ENCODE measurements at regions not wholly inside any gene's neighbourhood (a gene's known extent, or its start where the extent isn't known, plus 50 kb on each side); places are given as distances from the start of the nearest gene placed in this dataset.

DNA sequence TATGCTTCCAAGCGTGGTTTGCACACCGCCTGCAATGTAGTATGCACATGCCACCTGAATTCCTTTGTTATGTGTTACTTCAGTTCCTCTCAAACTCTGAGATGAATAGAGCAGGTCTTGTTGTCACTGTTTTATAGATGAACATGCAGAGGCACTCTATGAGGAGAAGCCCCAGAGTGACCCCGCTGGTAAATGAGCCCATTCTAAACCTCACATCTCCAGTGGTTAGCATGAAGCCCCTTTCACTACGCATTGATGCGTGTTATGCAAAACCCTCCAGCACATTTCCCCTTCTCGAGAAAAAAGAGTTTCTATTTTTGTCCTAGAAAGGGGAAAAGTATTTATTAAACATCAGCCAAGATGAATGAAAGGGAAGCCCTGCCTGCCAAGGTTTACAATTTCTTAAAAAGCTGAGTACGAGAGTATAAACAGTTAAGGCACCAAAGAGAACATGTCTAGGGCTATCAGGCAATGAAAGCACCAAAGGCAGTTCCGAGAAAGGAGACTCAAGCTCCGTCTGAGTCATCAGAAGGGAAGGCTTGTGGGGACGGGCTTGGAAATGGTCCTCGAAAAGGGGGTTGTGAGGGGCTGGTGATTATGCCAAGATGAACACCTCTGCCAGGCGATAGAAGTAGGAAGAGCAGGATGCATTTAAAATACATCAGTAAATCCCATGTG lies 58.7 kb upstream of the PFKP start:
- peak; percentile 11 for DNase-seq (ENCODE audit: low read depth)
- TF ChIP-seq, protein P1, sequence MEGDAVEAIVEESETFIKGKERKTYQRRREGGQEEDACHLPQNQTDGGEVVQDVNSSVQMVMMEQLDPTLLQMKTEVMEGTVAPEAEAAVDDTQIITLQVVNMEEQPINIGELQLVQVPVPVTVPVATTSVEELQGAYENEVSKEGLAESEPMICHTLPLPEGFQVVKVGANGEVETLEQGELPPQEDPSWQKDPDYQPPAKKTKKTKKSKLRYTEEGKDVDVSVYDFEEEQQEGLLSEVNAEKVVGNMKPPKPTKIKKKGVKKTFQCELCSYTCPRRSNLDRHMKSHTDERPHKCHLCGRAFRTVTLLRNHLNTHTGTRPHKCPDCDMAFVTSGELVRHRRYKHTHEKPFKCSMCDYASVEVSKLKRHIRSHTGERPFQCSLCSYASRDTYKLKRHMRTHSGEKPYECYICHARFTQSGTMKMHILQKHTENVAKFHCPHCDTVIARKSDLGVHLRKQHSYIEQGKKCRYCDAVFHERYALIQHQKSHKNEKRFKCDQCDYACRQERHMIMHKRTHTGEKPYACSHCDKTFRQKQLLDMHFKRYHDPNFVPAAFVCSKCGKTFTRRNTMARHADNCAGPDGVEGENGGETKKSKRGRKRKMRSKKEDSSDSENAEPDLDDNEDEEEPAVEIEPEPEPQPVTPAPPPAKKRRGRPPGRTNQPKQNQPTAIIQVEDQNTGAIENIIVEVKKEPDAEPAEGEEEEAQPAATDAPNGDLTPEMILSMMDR (IDR thresholded peaks at IDR 0.05; ENCODE audit: insufficient read depth, low read length), result no peak
- no peak overlapping the region for H3K4me3 ChIP-seq (ENCODE audit: low read depth, low read length)

DNA sequence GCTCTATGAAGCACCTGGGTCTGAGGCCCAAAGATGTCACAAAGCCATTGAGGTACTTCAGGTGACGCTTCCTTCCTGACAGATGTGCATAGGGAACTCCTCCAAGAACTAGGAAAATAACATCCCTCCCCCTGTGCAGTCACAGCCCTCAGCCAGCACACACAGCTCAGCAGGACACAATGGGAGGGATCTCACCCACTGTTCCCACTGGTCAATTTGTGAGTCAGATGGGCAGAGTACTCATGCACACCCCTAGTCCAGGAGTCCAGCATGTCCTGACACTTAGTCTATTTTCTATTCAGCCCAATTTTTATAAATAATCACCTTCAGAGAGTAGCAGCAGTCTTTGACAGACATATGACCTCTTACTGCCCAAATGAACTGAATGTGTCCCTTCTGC lies 60.7 kb upstream of the PFKP start:
- TF ChIP-seq, protein P1 (IDR thresholded peaks at IDR 0.05; ENCODE audit: insufficient read depth, low read length), result no peak
- H3K4me3 ChIP-seq (ENCODE audit: low read depth, low read length), result no peak overlapping the region
- DNase-seq (ENCODE audit: low read depth), result no peak

DNA sequence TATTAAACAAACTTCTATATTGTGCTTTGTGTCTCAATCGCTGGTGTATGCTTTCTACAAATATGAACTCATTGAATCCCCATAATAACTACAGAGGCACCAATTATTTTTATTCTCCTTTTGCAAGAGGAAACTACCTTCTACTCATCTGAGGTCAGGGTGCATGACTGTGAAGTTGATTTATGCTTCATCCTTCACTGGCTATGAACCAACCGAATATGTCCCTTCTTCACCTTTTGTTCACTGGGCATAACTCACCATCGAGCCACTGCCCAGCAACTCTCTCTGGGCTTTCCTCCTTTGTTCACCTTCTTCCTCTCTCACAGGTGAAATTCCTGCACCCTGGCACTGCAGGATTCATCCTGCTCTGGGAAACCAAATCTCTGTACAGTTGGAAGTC lies 61.3 kb upstream of the PFKP start:
- TF ChIP-seq, protein P1 (IDR thresholded peaks at IDR 0.05; ENCODE audit: insufficient read depth, low read length), result no peak
- H3K4me3 ChIP-seq (ENCODE audit: low read depth, low read length), result no peak overlapping the region
- DNase-seq (ENCODE audit: low read depth), result no peak

DNA sequence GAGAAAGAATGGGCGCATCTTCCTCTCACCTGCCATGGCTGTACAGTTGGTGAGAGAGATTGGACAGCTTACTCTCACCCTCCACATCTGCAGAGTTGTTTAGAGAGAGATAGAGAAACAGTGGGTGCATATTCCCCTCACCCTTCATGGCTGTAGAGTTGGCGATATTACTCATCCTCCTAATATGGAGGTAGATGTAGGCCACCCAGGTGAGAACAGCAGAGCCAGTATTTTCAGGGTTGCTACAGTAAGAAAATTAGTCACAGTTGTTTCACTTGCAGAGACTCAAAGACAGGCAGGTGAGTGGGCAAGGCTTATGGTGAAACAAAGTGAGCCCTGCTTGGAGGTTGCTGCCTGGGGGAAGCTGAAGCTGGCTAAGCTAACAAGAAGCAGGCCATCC lies 65.0 kb upstream of the PFKP start:
- TF ChIP-seq, protein P1 (IDR thresholded peaks at IDR 0.05; ENCODE audit: insufficient read depth, low read length), result no peak
- no peak overlapping the region for H3K4me3 ChIP-seq (ENCODE audit: low read depth, low read length)
- DNase-seq (ENCODE audit: low read depth), result no peak

DNA sequence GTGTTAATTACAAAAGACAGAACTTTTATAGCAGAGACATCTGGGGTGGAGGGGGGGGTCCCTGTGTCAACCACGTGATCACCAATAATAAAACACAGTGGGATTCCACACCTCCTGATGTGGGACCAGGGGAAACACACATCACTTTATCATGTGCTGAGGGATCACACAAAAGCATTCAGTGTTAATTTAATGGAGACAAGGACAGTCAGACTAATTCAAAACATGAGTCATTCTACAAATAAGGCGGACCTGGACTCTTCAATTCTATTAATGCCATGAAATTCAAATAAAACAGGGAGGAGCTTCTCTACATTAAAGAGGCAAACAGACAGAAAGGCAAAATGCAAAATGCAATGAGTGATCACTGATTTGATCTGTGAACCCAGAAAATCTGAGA lies 67.3 kb upstream of the PFKP start:
- no peak for DNase-seq (ENCODE audit: low read depth)
- H3K4me3 ChIP-seq (ENCODE audit: low read depth, low read length), result no peak overlapping the region
- TF ChIP-seq, protein P1 (IDR thresholded peaks at IDR 0.05; ENCODE audit: insufficient read depth, low read length), result no peak

DNA sequence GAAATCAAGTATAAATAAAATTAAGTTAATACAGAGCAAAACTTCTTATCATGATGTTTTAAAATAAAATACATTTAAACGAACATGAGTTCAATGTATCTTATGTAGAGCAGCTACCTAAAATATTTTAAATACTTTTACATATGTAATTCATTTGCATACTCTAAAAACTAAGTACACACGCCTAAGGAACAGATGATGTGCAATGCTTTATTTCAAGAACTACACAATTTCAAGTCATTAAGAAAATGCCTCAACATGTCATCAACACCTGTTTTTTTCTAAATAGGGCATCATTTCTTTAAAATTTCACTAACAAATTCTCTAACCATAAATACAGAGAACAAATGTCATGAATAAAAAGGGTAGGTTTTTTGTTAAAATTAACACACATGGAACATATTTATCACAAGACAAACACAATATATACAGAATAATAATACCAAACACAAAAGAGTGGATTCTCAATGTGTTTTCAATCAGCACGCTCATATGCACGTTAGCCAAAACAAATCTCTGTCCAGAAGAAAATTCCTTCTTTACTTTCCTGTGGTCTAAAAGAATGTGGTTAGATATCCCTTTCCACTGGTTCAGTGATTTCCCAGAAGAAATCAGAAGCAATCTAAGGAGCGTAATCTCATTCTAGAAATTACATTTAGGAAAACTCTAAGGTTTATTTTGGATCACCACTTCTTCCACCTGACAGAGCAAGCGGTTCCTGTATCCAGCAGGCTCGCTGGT lies 73.0 kb upstream of the PFKP start:
- TF ChIP-seq, protein P1 (IDR thresholded peaks at IDR 0.05; ENCODE audit: insufficient read depth, low read length), result no peak
- peak; percentile 87 for DNase-seq (ENCODE audit: low read depth)

More for the DNA sequence above, 73.0 kb upstream of the PFKP start:
- no peak overlapping the region for H3K4me3 ChIP-seq (ENCODE audit: low read depth, low read length)
